H1 (cell line): ENCODE measurements at regions not wholly inside any gene's neighbourhood (a gene's known extent, or its start where the extent isn't known, plus 50 kb on each side); places are given as distances from the start of the nearest gene placed in this dataset.

Experiments
- CEBPB ChIP-seq: IDR thresholded peaks from 2 replicates; pipeline ENCODE4 v1.6.1; 2012; ENCODE audit warnings: low read depth, low read length
- CHD2 ChIP-seq: IDR thresholded peaks from 2 replicates; pipeline ENCODE4 v1.6.1; 2012; ENCODE audit warnings: low read length, improper control_type of control experiment
- CREB1 ChIP-seq: IDR thresholded peaks from 2 replicates; pipeline ENCODE4 v1.6.1; 2012; ENCODE audit warnings: inconsistent platforms
- GABPA ChIP-seq: IDR thresholded peaks from 2 replicates; pipeline ENCODE4 v1.6.1; 2011; ENCODE audit warnings: mild to moderate bottlenecking, low read length, moderate library complexity, borderline replicate concordance; ENCODE audit not compliant: insufficient read depth
- HDAC6 ChIP-seq: IDR thresholded peaks from one replicate; pipeline ENCODE4 v1.7.1; 2012; ENCODE audit warnings: low read depth, mild to moderate bottlenecking, inconsistent platforms, low read length, moderate library complexity
- KDM5A ChIP-seq: fragments of 200-600 bp; IDR thresholded peaks from 2 replicates; pipeline ENCODE4 v1.7.1; 2012; ENCODE audit warnings: mild to moderate bottlenecking, low read length, inconsistent platforms, mixed read lengths
- POLR2AphosphoS5 ChIP-seq: IDR thresholded peaks from 2 replicates; pipeline ENCODE4 v1.6.1; 2011; ENCODE audit warnings: low read depth, low read length
- POU5F1 ChIP-seq: IDR thresholded peaks from 2 replicates; pipeline ENCODE4 v1.6.1; 2011; ENCODE audit warnings: low read depth, mild to moderate bottlenecking, low read length, moderate library complexity
- RBBP5 ChIP-seq: IDR thresholded peaks from 2 replicates; pipeline ENCODE4 v1.7.1; 2012; ENCODE audit warnings: low read depth, mild to moderate bottlenecking, inconsistent platforms, low read length, moderate library complexity, borderline replicate concordance
- RFX5 ChIP-seq: IDR thresholded peaks from 2 replicates; pipeline ENCODE4 v1.6.1; 2011; ENCODE audit warnings: low read depth, low read length, improper control_type of control experiment, borderline replicate concordance
- SIX5 ChIP-seq: IDR thresholded peaks from 2 replicates; pipeline ENCODE4 v1.6.1; 2011; ENCODE audit warnings: mild to moderate bottlenecking, low read depth, low read length
- TF ChIP-seq, protein P1 (sequence below): fragments of 300-600 bp; sonication (generic); IDR thresholded peaks from 2 replicates; pipeline ENCODE4 v1.7.1; 2012; ENCODE audit warnings: low read length, moderate library complexity, mild to moderate bottlenecking, inconsistent platforms; ENCODE audit not compliant: insufficient replicate concordance
- TF ChIP-seq, protein P2 (sequence below): IDR thresholded peaks from 2 replicates; pipeline ENCODE4 v1.6.1; 2011; ENCODE audit warnings: low read depth, mild to moderate bottlenecking, low read length; ENCODE audit not compliant: insufficient read depth

DNA sequence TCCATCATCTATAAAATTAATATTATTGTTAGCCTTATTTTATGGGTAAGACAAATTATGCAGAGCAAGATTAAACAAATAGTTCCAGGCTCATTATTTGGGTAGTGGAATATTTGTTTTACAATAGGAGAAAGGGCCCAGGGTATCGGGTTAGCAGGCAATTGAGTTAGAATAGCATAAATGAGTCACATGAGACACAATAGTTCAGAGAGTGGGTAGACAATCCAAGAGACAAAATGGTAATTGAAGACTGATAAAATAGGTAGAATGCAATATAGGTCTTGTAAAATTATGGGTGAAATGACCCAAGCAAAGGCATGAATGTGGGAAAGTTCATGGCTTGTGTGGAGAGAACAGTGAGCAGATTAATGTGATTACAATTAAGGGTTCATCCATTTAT lies 790.9 kb upstream of the GCFC2 start (continued):
- TF ChIP-seq, protein P1, sequence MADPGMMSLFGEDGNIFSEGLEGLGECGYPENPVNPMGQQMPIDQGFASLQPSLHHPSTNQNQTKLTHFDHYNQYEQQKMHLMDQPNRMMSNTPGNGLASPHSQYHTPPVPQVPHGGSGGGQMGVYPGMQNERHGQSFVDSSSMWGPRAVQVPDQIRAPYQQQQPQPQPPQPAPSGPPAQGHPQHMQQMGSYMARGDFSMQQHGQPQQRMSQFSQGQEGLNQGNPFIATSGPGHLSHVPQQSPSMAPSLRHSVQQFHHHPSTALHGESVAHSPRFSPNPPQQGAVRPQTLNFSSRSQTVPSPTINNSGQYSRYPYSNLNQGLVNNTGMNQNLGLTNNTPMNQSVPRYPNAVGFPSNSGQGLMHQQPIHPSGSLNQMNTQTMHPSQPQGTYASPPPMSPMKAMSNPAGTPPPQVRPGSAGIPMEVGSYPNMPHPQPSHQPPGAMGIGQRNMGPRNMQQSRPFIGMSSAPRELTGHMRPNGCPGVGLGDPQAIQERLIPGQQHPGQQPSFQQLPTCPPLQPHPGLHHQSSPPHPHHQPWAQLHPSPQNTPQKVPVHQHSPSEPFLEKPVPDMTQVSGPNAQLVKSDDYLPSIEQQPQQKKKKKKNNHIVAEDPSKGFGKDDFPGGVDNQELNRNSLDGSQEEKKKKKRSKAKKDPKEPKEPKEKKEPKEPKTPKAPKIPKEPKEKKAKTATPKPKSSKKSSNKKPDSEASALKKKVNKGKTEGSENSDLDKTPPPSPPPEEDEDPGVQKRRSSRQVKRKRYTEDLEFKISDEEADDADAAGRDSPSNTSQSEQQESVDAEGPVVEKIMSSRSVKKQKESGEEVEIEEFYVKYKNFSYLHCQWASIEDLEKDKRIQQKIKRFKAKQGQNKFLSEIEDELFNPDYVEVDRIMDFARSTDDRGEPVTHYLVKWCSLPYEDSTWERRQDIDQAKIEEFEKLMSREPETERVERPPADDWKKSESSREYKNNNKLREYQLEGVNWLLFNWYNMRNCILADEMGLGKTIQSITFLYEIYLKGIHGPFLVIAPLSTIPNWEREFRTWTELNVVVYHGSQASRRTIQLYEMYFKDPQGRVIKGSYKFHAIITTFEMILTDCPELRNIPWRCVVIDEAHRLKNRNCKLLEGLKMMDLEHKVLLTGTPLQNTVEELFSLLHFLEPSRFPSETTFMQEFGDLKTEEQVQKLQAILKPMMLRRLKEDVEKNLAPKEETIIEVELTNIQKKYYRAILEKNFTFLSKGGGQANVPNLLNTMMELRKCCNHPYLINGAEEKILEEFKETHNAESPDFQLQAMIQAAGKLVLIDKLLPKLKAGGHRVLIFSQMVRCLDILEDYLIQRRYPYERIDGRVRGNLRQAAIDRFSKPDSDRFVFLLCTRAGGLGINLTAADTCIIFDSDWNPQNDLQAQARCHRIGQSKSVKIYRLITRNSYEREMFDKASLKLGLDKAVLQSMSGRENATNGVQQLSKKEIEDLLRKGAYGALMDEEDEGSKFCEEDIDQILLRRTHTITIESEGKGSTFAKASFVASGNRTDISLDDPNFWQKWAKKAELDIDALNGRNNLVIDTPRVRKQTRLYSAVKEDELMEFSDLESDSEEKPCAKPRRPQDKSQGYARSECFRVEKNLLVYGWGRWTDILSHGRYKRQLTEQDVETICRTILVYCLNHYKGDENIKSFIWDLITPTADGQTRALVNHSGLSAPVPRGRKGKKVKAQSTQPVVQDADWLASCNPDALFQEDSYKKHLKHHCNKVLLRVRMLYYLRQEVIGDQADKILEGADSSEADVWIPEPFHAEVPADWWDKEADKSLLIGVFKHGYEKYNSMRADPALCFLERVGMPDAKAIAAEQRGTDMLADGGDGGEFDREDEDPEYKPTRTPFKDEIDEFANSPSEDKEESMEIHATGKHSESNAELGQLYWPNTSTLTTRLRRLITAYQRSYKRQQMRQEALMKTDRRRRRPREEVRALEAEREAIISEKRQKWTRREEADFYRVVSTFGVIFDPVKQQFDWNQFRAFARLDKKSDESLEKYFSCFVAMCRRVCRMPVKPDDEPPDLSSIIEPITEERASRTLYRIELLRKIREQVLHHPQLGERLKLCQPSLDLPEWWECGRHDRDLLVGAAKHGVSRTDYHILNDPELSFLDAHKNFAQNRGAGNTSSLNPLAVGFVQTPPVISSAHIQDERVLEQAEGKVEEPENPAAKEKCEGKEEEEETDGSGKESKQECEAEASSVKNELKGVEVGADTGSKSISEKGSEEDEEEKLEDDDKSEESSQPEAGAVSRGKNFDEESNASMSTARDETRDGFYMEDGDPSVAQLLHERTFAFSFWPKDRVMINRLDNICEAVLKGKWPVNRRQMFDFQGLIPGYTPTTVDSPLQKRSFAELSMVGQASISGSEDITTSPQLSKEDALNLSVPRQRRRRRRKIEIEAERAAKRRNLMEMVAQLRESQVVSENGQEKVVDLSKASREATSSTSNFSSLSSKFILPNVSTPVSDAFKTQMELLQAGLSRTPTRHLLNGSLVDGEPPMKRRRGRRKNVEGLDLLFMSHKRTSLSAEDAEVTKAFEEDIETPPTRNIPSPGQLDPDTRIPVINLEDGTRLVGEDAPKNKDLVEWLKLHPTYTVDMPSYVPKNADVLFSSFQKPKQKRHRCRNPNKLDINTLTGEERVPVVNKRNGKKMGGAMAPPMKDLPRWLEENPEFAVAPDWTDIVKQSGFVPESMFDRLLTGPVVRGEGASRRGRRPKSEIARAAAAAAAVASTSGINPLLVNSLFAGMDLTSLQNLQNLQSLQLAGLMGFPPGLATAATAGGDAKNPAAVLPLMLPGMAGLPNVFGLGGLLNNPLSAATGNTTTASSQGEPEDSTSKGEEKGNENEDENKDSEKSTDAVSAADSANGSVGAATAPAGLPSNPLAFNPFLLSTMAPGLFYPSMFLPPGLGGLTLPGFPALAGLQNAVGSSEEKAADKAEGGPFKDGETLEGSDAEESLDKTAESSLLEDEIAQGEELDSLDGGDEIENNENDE: no peak
- TF ChIP-seq RFX5: no peak
- no peak for TF ChIP-seq POU5F1
- no peak for TF ChIP-seq POLR2AphosphoS5
- no peak for TF ChIP-seq SIX5
- no peak for TF ChIP-seq CREB1
- no peak for TF ChIP-seq KDM5A
- no peak for TF ChIP-seq CEBPB
- no peak for TF ChIP-seq CHD2
- TF ChIP-seq, protein P2, sequence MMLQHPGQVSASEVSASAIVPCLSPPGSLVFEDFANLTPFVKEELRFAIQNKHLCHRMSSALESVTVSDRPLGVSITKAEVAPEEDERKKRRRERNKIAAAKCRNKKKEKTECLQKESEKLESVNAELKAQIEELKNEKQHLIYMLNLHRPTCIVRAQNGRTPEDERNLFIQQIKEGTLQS: no peak
- TF ChIP-seq RBBP5: no peak
- no peak for TF ChIP-seq GABPA
- no peak for TF ChIP-seq HDAC6
